Cardiac septum (tissue), 1 donor: ENCODE measurements at regions not wholly inside any gene's neighbourhood (a gene's known extent, or its start where the extent isn't known, plus 50 kb on each side); places are given as distances from the start of the nearest gene placed in this dataset.
"Not testable (repeated sequence)": the region's sequence is repeated elsewhere in the genome, so short reads cannot be mapped to it uniquely, and the experiment has no call there.

ENCODE experiments used
- DNase-seq: peaks from one replicate; pipeline ENCODE4 v3.0.0-alpha.2; 2020; ENCODE audit warnings: low spot score
- intact Hi-C: fragments of 100-400 bp; cut with DNase I; formaldehyde crosslinking; loops from one replicate; pipeline ENCODE4 v1.14.0; 2022
- donor health status: DM: no; HTN: no; CAD: no.

- DNase-seq = no peak
- intact Hi-C loops = no loop called here
These were observed 50.3 kb upstream of the OSBPL11 start for GRCh38 chr3:125645616-125646015.

GRCh38 chr3:125646581-125646980 lies 51.3 kb upstream of the OSBPL11 start:
- intact Hi-C loops = no loop called here
- DNase-seq = no peak

DNA sequence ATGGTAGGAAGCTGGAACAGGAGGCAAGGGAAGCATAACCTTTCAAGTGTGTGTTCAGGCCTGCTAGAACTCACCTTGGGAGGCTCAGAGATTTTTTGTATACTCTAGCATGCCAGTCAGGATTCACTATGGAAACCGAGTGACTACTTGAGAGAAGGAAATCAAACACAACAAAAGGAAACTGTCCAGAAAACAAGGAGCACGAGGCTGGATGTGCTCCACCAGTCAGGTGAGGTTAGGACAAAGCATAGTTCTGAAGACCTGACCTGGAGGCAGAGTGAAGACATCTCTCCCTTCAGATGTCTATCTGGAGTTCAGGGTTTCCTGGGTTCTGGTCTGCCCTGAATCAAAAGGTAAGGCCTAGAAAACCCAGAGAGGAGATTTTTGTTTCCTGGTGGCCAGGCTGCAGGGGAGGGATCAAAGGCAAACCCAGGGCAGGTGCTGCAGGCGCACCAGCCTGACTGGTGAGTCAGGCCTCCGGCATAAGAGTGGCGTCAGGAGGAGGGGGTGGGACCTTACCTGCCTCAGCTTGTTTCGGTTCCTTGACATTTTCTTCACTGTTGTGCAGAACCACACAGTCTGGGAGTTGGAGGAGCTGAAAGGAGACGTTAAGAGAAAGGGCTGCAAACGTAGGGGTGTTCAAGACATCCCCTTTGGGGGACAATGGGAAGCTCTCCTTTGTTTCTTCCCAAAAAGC lies 52.2 kb upstream of the OSBPL11 start:
- no peak for DNase-seq
- intact Hi-C loops = no loop called here

DNA sequence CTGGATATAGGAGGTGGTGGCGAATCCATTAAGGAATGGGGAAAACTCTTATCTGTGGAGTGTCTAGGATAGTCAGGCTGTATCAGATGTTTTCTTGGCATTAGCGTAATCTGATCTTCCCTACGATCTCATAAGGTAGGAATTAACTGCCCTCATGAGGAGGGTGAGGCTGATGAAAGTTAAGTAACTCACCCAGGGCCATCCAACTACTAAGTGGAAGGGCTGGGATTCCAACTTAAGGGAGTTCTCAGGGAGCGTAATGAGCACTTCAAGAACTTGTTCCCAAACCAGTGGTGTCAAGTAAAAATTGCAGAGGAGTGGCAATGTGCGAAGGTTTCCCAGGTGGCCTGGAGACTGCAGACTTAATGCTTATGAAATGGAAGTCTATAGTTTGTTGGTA lies 55.9 kb upstream of the OSBPL11 start:
- intact Hi-C loops = no loop called here
- DNase-seq = no peak

GRCh38 chr3:125652349-125652748 lies 57.1 kb upstream of the OSBPL11 start:
- no peak for DNase-seq
- intact Hi-C loops = no loop called here

DNA sequence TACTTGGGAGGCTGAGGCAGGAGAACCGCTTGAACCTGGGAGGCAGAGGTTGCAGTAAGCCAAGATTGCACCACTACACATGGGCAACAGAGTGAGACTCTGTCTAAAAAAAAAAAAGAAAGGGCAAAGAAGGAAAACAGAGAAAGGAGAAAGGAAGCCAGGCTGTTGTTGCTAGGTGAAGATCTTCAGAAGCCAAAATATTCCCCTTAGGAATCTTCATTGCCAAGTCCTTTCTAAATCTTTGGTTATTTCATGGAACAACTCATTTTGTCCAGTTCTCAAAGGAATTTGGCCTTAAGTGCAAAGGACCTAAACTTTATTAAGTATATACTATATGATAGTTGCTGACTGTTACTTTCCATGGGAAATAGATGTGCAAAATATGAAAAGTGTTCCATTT lies 59.2 kb upstream of the OSBPL11 start:
- intact Hi-C loops = no loop called here
- DNase-seq = no peak

DNA sequence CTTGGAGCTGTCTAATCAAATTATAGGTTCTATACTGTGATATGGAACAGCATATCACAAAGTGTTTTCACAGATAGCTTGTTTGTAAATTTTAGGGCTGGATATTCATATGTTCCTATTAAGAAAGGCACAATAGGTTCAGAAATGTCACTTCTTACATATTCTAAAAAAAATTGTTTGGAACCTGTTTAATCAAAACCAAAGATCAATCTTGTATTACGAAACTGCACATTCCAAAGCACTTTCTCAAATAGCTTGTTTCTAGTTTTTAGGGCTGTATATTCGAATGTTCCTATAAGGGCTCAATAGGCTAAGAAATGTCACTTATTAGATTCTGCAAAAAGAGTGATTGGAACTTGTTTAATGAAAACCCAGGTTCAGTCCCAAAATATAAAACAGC lies 67.4 kb upstream of the OSBPL11 start:
- intact Hi-C loops = no loop called here
- no peak for DNase-seq

DNA sequence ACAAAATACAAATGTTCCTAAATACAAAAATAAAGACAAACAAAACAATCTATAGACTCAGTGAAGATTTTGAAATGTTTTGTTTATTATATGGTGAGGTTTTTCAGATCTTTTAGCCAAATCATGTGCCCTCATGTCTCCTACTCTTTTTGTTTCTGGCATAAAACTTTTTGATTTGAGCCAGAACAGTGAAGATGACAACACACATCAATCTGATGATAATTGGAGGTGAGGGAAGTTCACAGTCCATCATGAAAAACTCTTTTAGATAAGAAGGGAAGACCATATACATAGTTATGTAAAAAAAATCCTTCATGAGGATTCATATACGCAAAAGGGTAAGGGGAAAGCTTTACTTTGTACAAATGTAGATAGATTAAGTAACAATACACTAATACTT lies 75.1 kb upstream of the OSBPL11 start:
- intact Hi-C loops = no loop called here
- DNase-seq = no peak

DNA sequence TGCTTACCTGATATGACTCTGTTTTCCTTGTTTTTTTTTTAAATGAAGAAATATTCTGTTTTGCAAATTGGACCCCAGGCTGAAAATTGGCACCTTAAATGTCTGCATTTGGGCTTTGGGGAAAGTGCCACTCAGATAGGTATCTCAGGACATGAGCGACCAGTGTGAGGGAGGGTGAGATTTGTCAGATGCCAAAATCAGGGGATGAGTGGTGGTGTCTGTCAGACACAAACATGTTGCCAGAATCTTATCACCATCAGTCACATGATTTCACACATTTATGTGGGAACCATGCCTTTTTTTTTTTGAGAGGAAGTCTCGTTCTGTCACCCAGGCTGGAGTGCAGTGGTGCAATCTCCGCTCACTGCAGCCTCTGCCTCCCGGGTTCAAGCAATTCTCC lies 75.6 kb upstream of the OSBPL11 start:
- intact Hi-C loops = no loop called here
- no peak for DNase-seq

DNA sequence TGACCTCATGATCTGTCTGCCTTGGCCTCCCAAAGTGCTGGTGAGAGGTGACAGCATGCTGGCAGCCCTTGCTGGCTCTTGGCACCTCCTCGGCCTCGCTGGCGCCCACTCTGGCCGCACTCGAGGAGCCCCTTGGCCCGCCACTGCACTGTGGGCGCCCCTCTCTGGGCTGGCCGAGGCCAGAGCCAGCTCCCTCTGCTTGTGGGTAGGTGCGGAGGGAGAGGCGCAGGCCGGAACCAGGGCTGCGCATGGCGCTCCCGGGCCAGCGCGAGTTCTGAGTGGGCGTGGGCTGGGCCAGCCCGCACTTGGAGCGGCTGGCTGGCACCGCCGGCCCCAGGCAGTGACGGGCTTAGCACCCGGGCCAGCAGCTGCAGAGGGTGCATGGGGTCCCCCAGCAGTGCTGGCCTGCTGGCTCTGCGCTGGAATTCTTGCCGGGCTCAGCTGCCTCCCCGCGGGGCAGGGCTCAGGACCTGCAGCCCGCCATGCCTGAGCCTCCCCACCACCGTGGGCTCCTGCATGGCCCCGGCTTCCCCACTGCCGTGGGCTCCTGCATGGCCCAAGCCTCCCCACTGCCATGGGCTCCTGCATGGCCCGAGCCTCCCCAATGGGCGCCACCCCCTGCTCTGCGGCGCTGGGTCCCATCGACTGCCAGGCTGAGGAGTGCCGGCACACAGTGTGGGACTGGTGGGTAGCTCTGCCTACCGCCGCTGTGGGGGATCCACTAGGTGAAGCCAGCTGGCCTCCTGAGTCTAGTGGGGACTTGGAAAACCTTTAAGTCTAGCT lies 76.4 kb upstream of the OSBPL11 start:
- no peak for DNase-seq
- intact Hi-C loops = no loop called here

- intact Hi-C loops = no loop called here
- no peak for DNase-seq
These were observed 80.5 kb upstream of the OSBPL11 start for GRCh38 chr3:125675791-125676190.

DNA sequence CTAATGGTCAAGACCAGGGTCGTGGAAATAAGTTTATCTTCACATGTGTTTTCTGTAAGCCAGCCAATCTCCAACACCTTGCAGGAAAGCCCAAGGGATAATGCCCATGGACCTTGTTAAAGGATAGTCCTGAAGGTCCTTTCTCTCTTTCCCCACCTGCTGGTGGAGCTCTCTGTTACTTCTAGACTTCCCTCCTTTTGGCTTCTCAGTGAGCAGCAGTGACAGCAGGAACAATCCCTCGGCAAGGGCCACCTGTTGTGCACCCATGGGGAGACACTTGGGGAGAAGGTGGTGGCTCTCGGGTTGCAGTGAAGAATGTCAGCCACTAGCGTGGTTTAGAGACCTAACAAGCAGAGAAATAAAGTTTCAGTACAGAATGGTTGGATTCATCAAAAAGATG lies 84.0 kb upstream of the OSBPL11 start:
- intact Hi-C loops = no loop called here
- DNase-seq = no peak

DNA sequence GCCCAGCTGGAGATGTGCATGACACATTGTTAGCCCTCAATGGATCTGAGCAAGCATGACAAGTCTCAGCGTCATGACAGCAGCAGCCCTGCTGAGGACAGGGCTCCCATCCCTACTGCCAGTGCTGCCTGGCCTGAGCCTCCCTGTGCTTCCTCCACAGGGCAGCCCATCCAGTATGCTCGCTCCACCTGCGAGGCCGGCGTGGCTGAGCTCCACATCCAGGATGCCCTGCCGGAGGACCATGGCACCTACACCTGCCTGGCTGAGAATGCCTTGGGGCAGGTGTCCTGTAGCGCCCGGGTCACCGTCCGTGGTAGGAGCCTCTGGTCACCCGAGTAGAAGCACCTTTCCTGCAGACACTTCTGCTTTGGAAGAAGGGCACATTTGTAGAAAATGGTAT lies 85.8 kb upstream of the OSBPL11 start:
- intact Hi-C loops = no loop called here
- no peak for DNase-seq

DNA sequence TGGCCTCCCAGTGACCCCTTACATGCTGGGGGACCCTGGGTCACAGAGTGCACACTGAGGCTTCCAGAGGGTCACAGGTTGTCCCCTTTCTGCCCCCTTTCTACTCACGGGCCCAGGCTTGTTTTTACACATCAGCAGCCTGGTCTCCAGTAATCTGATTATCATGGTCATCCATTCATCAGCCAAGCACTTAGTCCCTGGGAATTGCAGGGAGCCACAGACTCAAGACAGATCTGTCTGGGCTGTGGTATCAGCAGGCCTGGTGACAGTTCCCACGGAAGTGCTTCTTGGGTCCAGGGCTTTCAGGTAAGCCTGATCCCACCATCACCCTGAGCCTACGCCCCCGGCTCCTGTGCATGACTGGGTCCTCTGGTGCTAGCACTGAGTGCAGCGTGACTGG lies 86.6 kb upstream of the OSBPL11 start:
- intact Hi-C loops, DNase-seq: not testable (repeated sequence)

DNA sequence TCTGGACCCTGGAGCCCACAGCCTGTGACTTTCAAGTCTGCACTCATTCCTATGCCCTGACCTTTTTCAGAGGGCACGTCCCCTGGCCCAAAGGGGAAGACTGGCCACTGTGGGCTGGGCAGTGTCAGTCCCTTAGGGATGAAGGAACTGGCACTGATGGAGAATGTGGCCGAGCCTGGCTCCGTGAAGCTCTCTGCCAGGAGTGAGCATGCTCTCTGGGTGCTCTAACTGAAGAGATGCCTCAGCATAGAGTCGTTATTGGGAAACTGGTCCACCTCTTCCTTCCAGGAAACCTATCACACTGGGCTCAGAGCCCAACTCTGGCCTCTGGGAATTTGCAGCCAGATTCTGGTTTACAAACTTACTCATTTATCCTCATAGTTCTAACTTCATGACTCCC lies 87.3 kb upstream of the OSBPL11 start:
- DNase-seq, intact Hi-C loops: not testable (repeated sequence)

GRCh38 chr3:125683067-125683829 lies 88.0 kb upstream of the OSBPL11 start:
- intact Hi-C loops = no loop called here
- no peak for DNase-seq

- intact Hi-C loops = no loop called here
- no peak for DNase-seq
These were observed 88.9 kb upstream of the OSBPL11 start for GRCh38 chr3:125684199-125684598.

DNA sequence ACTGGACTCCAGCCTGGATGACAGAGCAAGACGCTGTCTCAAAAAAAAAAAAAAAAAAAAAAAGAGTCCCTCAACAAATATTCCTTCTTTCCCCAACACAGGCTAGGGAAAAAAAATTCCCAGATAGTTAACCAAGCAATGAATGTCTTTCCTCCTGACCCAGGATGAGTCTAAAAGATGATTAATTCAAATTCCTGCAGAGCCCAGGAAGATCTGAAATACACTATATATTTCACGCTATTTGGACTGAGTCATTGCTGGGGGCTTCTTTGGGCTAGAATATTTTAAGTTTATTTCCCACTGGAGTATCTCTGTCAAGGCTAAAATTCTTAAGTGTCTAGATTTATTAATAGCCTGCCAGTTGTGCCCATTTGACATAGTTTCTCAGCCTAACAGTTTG lies 90.4 kb upstream of the OSBPL11 start:
- intact Hi-C loops, DNase-seq: not testable (repeated sequence)

DNA sequence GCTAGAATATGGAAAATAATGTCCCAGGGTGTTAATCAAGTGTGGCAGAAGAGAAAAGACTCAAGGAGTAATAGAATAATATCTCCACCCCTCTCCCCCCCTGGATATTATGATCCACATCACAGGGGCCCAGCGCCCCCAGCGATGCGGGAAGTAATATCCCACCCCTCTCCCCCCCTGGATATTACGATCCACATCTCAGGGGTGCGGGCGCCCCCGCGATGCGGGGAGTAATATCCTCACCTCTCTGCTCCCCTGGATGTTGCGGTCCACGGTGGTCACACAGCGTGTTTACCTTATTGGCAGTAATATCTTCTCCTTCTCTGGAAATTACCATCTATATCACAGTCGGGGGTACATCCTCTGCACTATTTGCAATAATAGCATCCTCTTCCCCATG lies 97.1 kb upstream of the OSBPL11 start:
- intact Hi-C loops = no loop called here
- DNase-seq = no peak

DNA sequence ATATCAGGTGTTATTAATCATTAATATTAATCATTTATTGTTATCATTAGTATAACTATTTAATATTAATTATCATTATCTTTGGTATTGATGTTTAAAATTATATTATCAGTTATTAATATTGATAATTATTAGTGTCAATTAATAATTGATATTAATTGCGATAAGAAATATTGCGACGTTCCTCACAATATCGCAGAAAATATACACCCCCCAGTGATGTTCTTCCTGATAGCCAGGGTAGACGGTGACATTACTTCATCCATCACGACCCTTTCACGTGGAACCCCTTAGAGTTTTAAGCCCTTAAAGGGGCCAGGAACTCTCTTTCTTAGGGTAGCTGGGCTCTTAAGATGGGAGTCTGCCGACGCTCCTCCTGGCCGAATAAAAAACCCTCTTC lies 98.6 kb upstream of the OSBPL11 start:
- intact Hi-C loops = no loop called here
- no peak for DNase-seq
